IPS-15b (cell line): ENCODE measurements at regions not wholly inside any gene's neighbourhood (a gene's known extent, or its start where the extent isn't known, plus 50 kb on each side); places are given as distances from the start of the nearest gene placed in this dataset.
"Not testable (repeated sequence)": the region's sequence is repeated elsewhere in the genome, so short reads cannot be mapped to it uniquely, and the experiment has no call there.

ENCODE experiments used
- H3K27me3 ChIP-seq: one replicate; pipeline ENCODE4 v1.6.1; 2013; ENCODE audit warnings: low read length; ENCODE audit not compliant: control insufficient read depth, insufficient read depth
- H3K36me3 ChIP-seq: one replicate; pipeline ENCODE4 v1.6.1; 2013; ENCODE audit warnings: low read length; ENCODE audit not compliant: control insufficient read depth, insufficient read depth
- H3K4me1 ChIP-seq: one replicate; pipeline ENCODE4 v1.6.1; 2013; ENCODE audit warnings: mild to moderate bottlenecking, low read length; ENCODE audit not compliant: control insufficient read depth, insufficient read depth
- H3K4me3 ChIP-seq: one replicate; pipeline ENCODE4 v1.5.1; 2013; ENCODE audit warnings: low read depth, low read length
- H3K9ac ChIP-seq: one replicate; pipeline ENCODE4 v1.6.1; 2013; ENCODE audit warnings: low read depth, mild to moderate bottlenecking, low read length
- H3K9me3 ChIP-seq: one replicate; pipeline ENCODE4 v1.6.1; 2013; ENCODE audit warnings: mild to moderate bottlenecking, low read length; ENCODE audit not compliant: control insufficient read depth, insufficient read depth

DNA sequence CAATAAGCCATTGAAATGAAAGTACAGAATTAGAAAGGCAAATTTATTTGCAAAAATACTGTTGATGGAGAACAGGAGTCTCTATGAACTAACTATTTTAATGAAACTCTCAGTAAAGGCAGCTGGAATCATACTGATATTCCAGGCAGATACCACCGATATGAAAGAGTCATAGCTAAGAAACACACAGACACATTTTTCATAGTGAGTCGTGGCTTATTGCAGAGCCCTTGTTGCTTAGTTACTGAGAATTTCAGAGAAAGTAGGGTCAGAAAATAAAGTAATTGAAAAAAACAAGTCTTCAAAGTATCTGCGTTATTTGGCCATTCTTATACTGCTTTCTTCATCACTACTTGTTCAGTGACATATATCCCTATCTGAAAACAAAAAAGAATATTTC is 1890.9 kb downstream of the PCDH9 start:
- H3K9me3 ChIP-seq, result no peaks in the 10 kb centered on the region

DNA sequence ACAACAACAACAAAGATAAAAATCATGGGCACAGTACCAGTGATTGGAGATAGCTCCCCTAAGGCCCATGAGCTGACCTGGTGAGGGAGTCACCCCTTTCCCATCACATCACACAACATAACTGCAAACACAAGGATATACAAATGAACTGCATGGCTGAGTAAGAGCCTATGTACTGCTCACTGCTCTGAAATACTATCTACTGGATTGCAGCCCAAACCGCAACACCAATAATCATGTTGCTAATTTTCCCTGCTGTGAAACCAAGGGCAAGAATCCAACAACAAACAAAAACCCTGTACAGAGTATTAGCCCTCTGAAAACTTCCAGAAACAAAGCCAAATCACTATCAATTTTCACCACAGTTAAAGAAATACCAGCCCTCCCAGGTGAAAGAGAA is 1893.2 kb downstream of the PCDH9 start:
- no peaks in the 10 kb centered on the region for H3K36me3 ChIP-seq
- no peaks in the 10 kb centered on the region for H3K4me1 ChIP-seq
- H3K4me3 ChIP-seq, result no peak overlapping the region
- H3K27me3 ChIP-seq, result no peaks in the 10 kb centered on the region
- H3K9me3 ChIP-seq, result no peaks in the 10 kb centered on the region
- no peak overlapping the region for H3K9ac ChIP-seq

More for the DNA sequence above, 1890.9 kb downstream of the PCDH9 start:
- H3K4me3 ChIP-seq, result no peak overlapping the region
- no peaks in the 10 kb centered on the region for H3K27me3 ChIP-seq
- no peaks in the 10 kb centered on the region for H3K36me3 ChIP-seq
- no peak overlapping the region for H3K9ac ChIP-seq
- H3K4me1 ChIP-seq, result no peaks in the 10 kb centered on the region

DNA sequence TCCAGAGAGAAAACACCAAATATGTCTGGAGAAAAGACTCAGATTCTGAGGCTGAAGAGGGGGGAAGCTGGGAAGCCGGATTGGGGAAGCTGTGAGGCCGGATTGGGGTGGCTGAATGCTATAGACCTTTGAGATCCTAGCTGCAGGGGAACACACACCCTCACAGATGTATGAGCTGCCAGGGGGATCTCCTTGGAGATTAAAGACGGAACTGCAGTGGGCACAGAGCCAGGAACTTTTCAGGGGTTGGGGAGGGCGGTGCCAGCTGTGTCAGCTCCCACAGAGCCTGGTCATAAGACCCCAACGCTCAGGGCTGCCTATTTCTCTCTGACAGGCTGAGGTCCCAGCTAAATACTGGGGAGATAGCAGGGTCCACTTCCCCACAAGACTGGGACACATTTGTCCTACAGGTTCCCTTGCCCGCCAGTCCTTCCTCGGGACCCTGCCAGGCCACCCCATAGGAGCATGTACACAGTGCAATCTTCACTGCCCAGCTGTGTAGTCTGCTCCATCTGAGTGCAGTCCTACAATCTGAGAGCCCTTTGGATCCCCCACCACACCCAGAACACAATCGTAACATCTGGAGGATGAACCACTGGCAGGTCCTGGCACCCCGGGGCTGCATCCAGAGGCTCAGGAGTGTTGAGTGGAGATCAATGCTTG is 1893.9 kb downstream of the PCDH9 start:
- Histone ChIP-seq H3K27me3 (no peaks in the 10 kb centered on the region), H3K9ac (no peak overlapping the region), H3K4me1 (no peaks in the 10 kb centered on the region), H3K9me3 (no peaks in the 10 kb centered on the region), H3K4me3 (no peak overlapping the region), H3K36me3 (no peaks in the 10 kb centered on the region)

DNA sequence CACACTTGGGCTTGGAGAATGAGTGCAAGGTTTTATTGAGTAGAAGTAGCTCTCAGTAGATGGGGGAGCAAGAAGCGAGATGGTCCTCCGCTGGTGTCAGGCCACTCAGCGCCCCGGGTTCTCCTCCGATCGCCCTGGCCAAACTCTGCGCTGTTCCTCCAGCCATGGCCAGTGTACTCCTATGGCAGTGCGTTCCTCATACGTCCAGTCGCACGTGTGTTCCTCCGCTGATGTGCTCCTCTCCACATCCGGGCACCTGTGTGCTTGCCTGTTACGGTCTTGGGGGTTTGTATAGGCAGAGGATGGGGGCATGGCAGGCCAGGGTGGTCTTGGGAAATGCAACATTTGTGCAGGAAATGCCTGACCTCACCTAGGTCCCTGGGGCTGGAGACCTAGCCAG is 1899.4 kb downstream of the PCDH9 start:
- Histone ChIP-seq H3K27me3 (no peaks in the 10 kb centered on the region), H3K4me3 (no peak overlapping the region), H3K9ac (no peak overlapping the region), H3K4me1 (no peaks in the 10 kb centered on the region), H3K9me3 (no peaks in the 10 kb centered on the region), H3K36me3 (no peaks in the 10 kb centered on the region)

DNA sequence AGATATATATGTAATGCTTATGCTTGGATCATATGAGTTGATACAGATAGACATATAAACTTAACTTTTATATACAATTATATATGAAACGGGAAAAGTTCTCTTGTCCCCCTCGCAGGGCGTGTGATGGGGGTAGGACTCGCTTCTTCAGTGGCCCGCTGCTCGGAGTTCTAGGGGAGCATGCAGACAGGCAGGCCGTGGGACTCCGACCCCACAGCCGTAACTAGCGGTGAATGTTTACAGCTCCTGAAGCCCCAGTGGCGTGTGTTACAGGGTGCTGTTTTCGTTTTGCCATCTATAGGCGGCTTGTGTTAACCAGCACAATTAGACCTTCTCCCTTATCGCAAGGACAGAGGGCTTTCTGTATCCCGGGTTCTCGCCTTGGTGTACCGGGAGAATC is 1899.8 kb downstream of the PCDH9 start:
- H3K4me1 ChIP-seq, result no peaks in the 10 kb centered on the region
- H3K36me3 ChIP-seq, result no peaks in the 10 kb centered on the region
- H3K9me3 ChIP-seq, result no peaks in the 10 kb centered on the region
- no peak overlapping the region for H3K4me3 ChIP-seq
- no peak overlapping the region for H3K9ac ChIP-seq
- no peaks in the 10 kb centered on the region for H3K27me3 ChIP-seq

DNA sequence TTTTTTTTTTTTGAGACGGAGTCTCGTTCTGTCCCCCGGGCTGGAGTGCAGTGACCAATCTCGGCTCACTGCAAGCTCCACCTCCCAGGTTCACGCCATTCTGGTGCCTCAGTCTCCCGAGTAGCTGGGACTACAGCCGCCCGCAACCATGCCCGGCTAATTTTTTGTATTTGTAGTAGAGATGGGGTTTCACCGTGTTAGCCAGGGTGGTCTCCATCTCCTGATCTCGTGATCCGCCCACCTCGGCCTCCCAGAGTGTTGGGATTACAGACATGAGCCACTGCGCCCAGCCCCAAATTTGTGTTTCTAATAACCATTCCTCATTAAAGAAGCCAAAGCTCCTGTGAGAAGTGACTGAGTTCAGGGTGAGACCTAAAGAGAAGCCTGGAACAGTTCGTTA is 1906.9 kb downstream of the PCDH9 start:
- not testable (repeated sequence) for H3K4me3 ChIP-seq, H3K36me3 ChIP-seq, H3K27me3 ChIP-seq, H3K9ac ChIP-seq, H3K4me1 ChIP-seq, H3K9me3 ChIP-seq

DNA sequence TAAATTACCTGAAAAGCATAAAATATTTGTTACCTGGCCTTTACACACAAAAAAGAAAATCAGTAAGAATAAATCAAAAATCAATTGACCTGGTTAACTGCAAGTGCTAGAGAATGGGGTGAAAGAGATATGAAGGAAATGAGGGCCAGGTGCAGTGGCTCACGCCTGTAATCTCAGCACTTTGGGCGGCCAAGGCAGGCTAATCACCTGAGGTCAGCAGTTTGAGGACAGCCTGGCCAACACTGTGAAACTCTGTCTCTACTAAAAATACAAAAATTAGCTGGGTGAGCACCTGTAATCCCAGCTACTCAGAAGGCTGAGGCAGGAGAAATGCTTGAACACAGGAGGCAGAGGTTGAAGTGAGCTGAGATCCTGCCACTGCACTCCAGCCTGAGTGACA is 1908.7 kb downstream of the PCDH9 start:
- not testable (repeated sequence) for H3K4me3 ChIP-seq, H3K27me3 ChIP-seq, H3K4me1 ChIP-seq, H3K9me3 ChIP-seq, H3K9ac ChIP-seq, H3K36me3 ChIP-seq

DNA sequence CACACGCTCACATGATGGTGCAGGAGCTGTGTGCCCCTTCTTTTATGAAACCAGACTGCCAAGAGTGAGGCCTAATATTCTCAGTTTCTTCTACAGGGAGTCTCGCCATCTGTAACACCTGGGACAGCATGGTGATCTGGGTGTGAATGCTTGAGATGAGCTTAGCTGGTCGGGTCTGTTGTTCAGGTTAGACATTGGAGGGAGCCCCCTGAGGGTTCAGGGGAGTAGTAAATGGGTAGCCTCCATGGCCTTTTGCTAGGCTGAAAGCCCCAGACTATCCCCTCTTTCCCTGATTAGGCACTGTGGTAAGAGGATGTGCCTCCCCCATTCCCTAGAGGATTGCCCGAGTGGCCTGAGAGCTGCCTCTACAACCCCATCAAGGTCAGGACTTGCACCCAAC is 1916.1 kb downstream of the PCDH9 start:
- H3K27me3 ChIP-seq, result no peaks in the 10 kb centered on the region
- H3K4me3 ChIP-seq, result no peak overlapping the region
- H3K9me3 ChIP-seq, result peaks cover 3% of the 10 kb centered on the region
- H3K4me1 ChIP-seq, result no peaks in the 10 kb centered on the region
- no peaks in the 10 kb centered on the region for H3K36me3 ChIP-seq
- no peak overlapping the region for H3K9ac ChIP-seq

DNA sequence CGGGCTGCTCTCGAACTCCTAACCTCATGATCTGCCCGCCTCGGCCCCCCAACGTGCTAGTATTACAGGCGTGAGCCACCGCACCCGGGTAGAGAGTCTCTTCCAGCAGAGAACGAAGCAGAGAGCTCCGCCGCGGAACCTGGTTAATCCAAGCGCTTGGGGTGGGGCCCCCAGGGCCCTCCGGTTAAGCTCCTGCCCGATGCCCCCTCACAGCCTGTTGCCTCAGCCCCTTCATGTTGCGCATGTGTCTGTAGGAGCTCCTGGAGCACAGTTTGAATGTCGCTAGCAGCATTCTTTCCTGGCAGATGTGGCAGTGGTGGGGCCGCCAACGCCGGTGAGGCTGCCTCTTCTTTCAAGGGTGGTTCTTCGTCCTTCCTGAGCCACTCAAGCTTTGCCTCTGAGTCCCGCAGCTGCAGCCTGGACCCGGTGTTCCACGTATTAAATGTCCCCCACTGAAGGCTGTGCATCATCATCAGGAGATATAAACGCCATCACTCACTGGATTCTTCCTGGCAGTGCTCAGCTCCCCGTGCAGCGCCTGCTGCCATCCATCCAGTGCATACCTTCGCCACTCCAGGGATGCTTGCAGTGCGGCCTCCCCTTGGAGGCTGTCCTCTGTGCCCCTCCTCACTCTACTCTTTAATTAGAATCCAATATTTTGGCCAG is 1919.3 kb downstream of the PCDH9 start:
- no peak overlapping the region for H3K9ac ChIP-seq
- no peaks in the 10 kb centered on the region for H3K27me3 ChIP-seq
- H3K9me3 ChIP-seq, result peaks cover 3% of the 10 kb centered on the region
- H3K36me3 ChIP-seq, result no peaks in the 10 kb centered on the region
- no peak overlapping the region for H3K4me3 ChIP-seq
- no peaks in the 10 kb centered on the region for H3K4me1 ChIP-seq

DNA sequence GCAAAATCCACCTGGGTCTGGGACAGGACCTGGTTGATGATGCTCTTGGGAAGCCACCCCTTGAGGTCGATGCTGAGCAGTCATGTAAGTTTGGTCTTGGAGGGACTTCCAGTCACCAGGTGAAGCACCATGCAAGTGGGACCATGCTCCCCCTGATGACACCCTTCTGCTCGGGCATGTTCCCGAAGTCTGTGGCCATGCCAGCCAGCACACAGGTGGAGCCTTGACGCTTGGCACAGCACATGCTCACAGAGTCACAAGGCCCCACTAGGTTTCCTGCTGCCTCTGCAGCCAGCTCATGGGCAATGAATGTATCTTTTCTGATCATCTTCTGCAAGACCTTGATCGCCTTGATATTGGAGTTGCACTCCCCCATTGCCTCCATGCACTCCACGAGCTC is 1920.2 kb downstream of the PCDH9 start:
- Histone ChIP-seq H3K36me3 (no peaks in the 10 kb centered on the region), H3K4me3 (no peak overlapping the region), H3K27me3 (no peaks in the 10 kb centered on the region), H3K9ac (no peak overlapping the region), H3K4me1 (no peaks in the 10 kb centered on the region), H3K9me3 (peaks cover 3% of the 10 kb centered on the region)

DNA sequence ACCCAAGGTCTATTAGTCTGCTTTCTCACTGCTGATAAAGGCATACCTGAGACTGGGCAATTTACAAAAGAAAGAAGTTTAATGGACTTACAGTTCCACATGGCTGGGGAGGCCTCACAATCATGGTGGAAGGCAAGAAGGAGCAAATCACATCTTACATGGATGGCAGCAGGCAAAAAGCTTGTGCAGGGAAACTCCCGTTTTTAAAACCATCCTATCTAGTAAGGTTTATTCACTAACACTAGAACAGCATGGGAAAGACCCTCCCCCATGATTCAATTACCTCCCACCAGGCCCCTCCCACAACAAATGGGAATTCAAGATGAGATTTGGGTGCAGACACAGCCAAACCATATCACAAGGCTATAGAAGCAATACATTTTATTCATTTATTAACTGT is 1921.4 kb downstream of the PCDH9 start:
- H3K27me3 ChIP-seq, H3K9me3 ChIP-seq, H3K9ac ChIP-seq, H3K36me3 ChIP-seq, H3K4me3 ChIP-seq, H3K4me1 ChIP-seq: not testable (repeated sequence)

DNA sequence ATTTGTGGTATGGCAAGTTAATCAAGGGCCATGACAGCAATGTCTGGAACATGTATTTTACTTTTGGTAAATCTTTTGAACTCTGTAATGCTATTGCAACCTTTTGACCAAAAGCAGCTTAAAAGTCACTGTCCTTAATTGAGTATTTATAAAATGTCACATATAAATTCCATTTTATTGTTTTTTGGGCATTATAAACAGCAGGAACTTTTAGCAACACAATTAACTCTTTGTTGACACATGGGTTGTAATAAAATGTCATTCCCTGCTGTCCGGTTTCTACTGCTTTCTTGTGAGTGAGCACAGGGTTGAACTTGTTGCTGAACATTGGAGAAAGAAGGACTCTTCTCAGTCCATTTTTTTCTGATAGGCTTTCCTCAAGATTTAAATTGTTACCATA is 1923.1 kb downstream of the PCDH9 start:
- H3K9me3 ChIP-seq, result peaks cover 3% of the 10 kb centered on the region
- H3K4me1 ChIP-seq, result no peaks in the 10 kb centered on the region
- H3K9ac ChIP-seq, result no peak overlapping the region
- no peaks in the 10 kb centered on the region for H3K36me3 ChIP-seq
- H3K27me3 ChIP-seq, result no peaks in the 10 kb centered on the region
- H3K4me3 ChIP-seq, result no peak overlapping the region
